ENCODE measurements at regions not wholly inside any gene's neighbourhood (a gene's known extent, or its start where the extent isn't known, plus 50 kb on each side); places are given as distances from the start of the nearest gene placed in this dataset.
"Not testable (repeated sequence)": the region's sequence is repeated elsewhere in the genome, so short reads cannot be mapped to it uniquely, and the experiment has no call there.

DNA sequence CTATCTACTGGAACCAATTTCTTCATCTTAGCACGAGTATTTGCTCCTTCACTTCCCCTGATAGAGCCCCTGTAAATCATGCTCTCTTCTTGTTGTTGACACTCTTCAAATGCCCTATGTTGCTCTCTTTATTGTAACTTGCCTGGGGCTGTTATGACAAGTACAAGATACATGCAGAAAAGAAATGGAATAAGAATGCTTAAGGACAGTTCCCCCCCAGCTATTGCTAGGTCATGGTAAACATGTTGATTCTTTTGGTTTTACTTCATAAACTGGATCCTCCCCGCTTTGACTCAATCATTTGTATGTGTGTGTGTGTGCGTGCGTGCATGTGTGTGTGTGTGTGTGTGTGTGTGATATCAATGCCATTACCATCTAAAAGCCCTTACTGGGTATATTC lies 368.5 kb upstream of the CNTNAP5 start:
- DNase-seq (no peak), ATAC-seq (ENCODE audit: low read depth in 2 of 2) (no peak)
- Mint-ChIP-seq H3K27me3 (no peaks in the 10 kb centered on the region), H3K9me3 (peaks cover 14 to 28% (median 20%) of the 10 kb centered on the region in 7 donors), H3K27ac (no peak overlapping the region), H3K4me1 (no peaks in the 10 kb centered on the region), H3K36me3 (peaks cover 0 to 14% of the 10 kb centered on the region in 2 donors), H3K4me3 (no peak overlapping the region)

DNA sequence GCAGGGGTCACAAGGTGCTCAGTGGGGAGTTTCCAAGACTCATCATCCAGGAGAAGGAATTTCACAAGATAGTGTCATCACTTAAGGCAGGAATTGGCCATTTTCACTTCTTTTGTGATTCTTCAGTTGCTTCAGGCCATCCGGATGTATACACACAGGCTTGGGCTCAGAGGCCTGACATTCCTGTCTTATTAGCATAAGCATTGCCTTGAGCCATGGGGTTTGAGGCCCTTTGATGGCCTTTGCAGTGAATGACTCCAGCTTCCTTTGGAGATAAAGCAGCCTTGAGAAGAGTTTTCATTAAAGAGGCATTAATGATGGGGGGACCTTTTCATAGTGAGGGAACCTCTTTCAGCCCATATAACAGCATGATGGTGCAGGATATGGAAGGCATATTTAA lies 366.0 kb upstream of the CNTNAP5 start:
- no peak overlapping the region for H3K27ac Mint-ChIP-seq
- no peak overlapping the region for H3K4me3 Mint-ChIP-seq
- H3K27me3 Mint-ChIP-seq: no peaks in the 10 kb centered on the region
- ATAC-seq (ENCODE audit: low read depth in 2 of 2) (no peak), DNase-seq (no peak)
- H3K4me1 Mint-ChIP-seq: no peaks in the 10 kb centered on the region
- H3K9me3 Mint-ChIP-seq: peaks cover 14 to 27% (median 21%) of the 10 kb centered on the region in 7 donors
- H3K36me3 Mint-ChIP-seq: peaks cover 0 to 14% of the 10 kb centered on the region in 2 donors

DNA sequence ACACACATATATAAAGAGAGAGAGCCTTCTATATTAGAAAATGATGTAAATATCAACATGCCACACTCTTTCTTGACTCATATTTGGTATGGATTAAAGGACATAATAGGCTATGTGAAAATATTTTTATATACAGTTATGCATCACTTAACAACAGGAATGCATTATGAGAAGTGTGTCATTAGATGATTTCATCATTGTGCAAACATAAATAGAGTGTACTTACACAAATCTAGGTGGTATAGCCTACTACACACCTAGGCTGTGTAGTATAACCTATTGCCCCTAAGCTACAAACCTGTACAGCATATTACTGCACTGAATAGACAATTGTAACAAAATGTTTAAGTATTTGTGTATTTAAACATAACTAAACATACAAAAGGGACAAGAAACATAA lies 354.8 kb upstream of the CNTNAP5 start:
- Mint-ChIP-seq H3K36me3 (no peaks in the 10 kb centered on the region), H3K27me3 (no peaks in the 10 kb centered on the region), H3K4me3 (no peak overlapping the region), H3K9me3 (peaks cover 0 to 11% (median 3%) of the 10 kb centered on the region in 7 donors), H3K27ac (no peak overlapping the region), H3K4me1 (no peaks in the 10 kb centered on the region)
- ATAC-seq (ENCODE audit: low read depth in 2 of 2) (no peak), DNase-seq (no peak)

DNA sequence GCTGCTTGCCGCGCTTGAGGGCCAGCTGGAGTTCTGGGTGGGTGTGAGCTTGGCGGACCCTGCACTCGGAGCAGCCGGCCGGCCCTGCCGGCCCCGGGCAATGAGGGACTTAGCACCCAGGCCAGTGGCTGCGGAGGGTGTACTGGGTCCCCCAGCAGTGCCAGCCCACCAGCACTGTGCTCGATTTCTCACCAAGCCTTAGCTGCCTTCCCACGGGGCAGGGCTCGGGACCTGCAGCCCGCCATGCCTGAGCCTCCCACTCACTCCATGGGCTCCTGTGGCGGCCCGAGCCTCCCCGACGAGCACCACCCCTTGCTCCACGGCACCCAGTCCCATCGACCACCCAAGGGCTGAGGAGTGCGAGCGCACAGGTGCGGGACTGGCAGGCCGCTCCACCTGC lies 341.3 kb upstream of the CNTNAP5 start:
- H3K27ac Mint-ChIP-seq; H3K27me3 Mint-ChIP-seq; DNase-seq; ATAC-seq (ENCODE audit: low read depth in 2 of 2); H3K36me3 Mint-ChIP-seq; H3K4me3 Mint-ChIP-seq; H3K4me1 Mint-ChIP-seq: not testable (repeated sequence)
- peaks cover 2 to 20% (median 6%) of the 10 kb centered on the region in 7 donors for H3K9me3 Mint-ChIP-seq

DNA sequence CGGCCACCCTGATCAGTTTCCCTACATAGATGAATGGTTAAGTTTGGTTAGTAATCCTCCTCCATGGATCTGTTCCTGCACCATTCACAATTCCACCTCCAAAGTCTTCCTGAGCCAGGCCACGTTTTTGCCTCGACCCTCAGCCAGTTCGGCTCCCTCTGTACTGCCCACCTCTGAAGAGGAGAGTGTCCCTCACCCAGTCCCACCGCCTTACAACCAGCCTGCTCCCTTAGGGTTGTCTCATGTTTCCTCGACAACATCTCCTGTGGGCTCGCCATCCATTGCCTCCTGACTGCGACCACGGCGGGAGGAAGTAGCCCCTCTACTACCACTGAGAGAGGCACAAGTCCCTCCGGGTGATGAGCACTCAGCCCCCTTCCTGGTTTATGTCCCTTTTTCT lies 338.0 kb upstream of the CNTNAP5 start:
- DNase-seq: no peak
- Mint-ChIP-seq H3K36me3 (peaks cover 0 to 7% of the 10 kb centered on the region in 2 donors), H3K27me3 (peaks cover 0 to 4% (median 0%) of the 10 kb centered on the region in 3 donors), H3K4me1 (no peaks in the 10 kb centered on the region), H3K27ac (no peak overlapping the region), H3K9me3 (peaks cover 4 to 19% (median 8%) of the 10 kb centered on the region in 7 donors), H3K4me3 (no peak overlapping the region)
- no peak for ATAC-seq (ENCODE audit: low read depth in 2 of 2)

DNA sequence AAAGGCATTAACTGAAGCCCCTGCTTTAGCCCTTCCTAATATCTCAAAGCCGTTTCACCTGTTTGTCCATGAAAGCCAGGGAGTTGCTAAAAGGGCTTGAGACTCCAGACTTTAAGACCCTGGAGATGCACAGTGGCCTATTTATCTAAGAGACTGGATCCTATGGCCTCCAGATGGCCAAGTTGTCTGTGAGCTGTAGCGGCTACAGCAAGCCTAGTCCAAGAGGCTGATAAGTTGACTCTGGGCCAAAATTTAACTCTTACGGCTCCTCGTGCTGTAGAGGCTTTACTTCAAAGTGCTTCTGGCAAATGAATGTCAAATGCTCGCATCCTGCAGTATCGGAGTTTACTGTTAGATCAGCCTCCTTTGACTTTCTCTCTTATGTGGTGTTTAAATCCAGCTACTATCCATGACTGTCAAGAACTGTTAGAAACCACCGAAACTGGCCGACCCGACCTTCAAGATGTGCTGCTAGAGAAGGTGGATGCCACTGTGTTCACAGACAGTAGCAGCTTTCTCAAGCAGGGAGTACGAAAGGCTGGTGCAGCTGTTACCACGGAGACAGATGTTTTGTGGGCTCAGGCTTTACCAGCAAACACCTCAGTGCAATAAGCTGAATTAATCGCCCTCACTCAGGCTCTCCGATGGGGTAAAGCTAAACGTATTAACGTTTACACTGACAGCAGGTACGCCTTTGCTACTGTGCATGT lies 336.7 kb upstream of the CNTNAP5 start:
- Mint-ChIP-seq H3K27ac (no peak overlapping the region), H3K4me3 (peak overlapping the region in 1 of 8 donors; percentile 10), H3K36me3 (no peaks in the 10 kb centered on the region), H3K27me3 (peaks cover 0 to 4% (median 0%) of the 10 kb centered on the region in 3 donors), H3K4me1 (no peaks in the 10 kb centered on the region), H3K9me3 (peaks cover 0 to 15% (median 9%) of the 10 kb centered on the region in 7 donors)
- DNase-seq (no peak), ATAC-seq (ENCODE audit: low read depth in 2 of 2) (no peak)

DNA sequence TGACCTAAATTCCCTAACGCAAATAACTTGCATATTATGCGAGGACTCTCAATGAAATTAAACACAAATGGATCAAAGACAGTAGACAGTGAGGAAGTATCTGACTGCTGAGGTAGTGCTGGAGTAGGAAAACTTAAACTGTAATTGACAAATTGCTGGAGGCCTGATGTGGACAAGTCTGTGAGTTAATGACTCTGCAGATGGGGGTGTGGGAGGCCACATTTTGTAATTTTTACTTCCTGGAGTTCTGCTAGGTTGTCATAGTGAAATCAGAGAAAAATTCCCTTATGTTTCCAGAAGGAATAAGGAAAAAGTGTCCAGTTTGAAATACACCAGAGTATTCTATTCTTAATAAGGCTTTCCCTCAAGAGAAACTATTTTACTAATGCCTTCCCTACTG lies 333.0 kb upstream of the CNTNAP5 start:
- ATAC-seq (ENCODE audit: low read depth in 2 of 2) (no peak), DNase-seq (no peak)
- peaks cover 0 to 10% (median 5%) of the 10 kb centered on the region in 7 donors for H3K9me3 Mint-ChIP-seq
- no peak overlapping the region for H3K4me3 Mint-ChIP-seq
- no peaks in the 10 kb centered on the region for H3K4me1 Mint-ChIP-seq
- no peaks in the 10 kb centered on the region for H3K36me3 Mint-ChIP-seq
- peaks cover 0 to 4% (median 0%) of the 10 kb centered on the region in 3 donors for H3K27me3 Mint-ChIP-seq
- no peak overlapping the region for H3K27ac Mint-ChIP-seq

DNA sequence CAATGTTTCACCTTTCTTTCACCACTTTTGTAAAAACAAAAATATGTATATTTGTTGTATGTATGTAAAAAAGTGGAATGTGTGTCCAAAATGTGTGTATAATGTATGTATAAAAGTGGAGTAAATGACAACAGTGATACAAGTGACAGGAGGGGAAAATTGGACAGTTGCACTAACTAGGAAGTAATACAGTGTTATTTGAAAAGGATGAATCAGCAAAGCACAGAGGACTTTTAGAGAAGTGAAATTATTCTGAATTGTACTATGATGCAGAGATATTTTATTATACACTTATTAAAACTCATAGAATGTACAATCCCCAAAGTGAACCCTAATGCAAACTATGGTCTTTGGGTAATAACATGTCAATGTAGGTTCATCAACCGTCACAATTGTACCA lies 331.3 kb upstream of the CNTNAP5 start:
- Mint-ChIP-seq H3K27me3 (peaks cover 0 to 4% (median 0%) of the 10 kb centered on the region in 3 donors), H3K4me3 (no peak overlapping the region), H3K4me1 (no peaks in the 10 kb centered on the region), H3K27ac (no peak overlapping the region), H3K36me3 (no peaks in the 10 kb centered on the region), H3K9me3 (peaks cover 0 to 9% (median 5%) of the 10 kb centered on the region in 7 donors)
- ATAC-seq (ENCODE audit: low read depth in 2 of 2) (no peak), DNase-seq (no peak)

DNA sequence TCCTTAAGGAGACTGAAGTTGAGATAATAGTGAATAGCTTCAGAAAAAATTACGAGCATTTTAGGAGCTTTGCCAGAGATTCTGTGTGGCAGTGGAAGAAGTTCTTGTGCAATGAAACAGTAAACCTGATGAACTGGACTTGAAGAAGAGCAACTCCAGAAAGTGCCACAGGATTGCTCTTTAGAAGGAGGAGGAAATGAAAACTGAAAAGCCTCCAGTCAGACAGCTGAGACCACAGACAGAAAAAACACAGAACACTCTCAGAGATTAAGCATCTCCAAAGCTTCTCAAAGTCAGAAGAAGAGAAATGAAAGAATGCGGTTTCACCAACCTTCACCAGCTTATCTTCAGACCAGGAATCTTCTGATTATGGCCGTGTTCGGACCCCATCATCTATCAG lies 329.7 kb upstream of the CNTNAP5 start:
- no peak for ATAC-seq (ENCODE audit: low read depth in 2 of 2)
- no peak overlapping the region for H3K27ac Mint-ChIP-seq
- no peaks in the 10 kb centered on the region for H3K27me3 Mint-ChIP-seq
- DNase-seq: no peak
- H3K4me3 Mint-ChIP-seq: no peak overlapping the region
- H3K4me1 Mint-ChIP-seq: no peaks in the 10 kb centered on the region
- no peaks in the 10 kb centered on the region for H3K36me3 Mint-ChIP-seq
- H3K9me3 Mint-ChIP-seq: peaks cover 0 to 5% (median 2%) of the 10 kb centered on the region in 7 donors

DNA sequence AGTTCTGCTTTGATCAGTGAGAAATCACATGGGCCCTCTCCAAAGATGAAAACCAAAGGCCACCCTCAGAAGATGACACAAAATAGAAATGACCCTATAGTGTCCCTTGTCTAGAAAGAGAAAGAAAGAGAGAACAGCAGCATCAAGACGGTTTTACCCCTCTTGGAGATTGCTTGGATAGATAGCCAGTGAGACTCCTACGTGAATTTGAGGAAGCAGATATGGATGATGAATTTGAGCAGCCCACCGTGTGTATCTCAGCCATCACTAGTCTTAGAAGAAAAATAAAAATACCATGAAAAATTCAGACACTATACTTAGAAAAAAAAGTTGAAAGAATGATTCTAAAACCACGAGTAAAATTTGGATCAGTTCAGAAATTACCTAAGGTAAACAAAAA lies 329.1 kb upstream of the CNTNAP5 start:
- Mint-ChIP-seq H3K4me1 (no peaks in the 10 kb centered on the region), H3K36me3 (no peaks in the 10 kb centered on the region), H3K27me3 (no peaks in the 10 kb centered on the region), H3K9me3 (peaks cover 0 to 5% (median 0%) of the 10 kb centered on the region in 7 donors), H3K4me3 (no peak overlapping the region), H3K27ac (no peak overlapping the region)
- DNase-seq: no peak
- no peak for ATAC-seq (ENCODE audit: low read depth in 2 of 2)

DNA sequence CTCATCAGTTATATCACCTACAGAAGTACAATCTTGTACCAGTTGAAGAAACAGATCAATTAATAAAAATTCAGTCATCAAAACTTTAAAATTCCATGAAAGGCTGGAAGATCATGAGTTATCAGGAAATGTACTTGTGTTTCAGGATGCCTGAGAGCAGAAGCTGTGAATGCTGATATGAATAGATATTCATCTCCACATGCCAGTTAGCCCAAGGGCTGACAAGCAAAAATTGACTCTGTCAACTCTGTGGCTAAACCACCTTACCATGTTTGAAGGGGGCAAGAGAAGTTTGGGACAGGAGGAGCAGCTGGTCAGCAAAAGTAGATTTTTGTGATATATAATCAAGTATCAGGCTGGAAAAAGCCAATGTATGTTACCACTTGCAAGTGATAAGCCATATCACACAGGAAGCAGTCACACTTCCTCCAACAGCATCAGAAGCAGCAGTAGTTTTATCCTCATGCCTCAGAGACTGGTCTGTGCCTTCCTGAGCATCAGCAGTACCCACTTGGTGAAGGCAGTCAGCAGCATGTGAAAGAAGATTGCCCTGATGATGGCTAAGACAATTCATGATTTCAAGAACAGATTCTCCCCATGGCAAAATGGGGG lies 328.2 kb upstream of the CNTNAP5 start:
- Mint-ChIP-seq H3K4me1 (no peaks in the 10 kb centered on the region), H3K27ac (no peak overlapping the region), H3K27me3 (no peaks in the 10 kb centered on the region), H3K36me3 (no peaks in the 10 kb centered on the region), H3K4me3 (no peak overlapping the region), H3K9me3 (peaks cover 0 to 3% (median 1%) of the 10 kb centered on the region in 7 donors)
- DNase-seq: no peak
- no peak for ATAC-seq (ENCODE audit: low read depth in 2 of 2)

DNA sequence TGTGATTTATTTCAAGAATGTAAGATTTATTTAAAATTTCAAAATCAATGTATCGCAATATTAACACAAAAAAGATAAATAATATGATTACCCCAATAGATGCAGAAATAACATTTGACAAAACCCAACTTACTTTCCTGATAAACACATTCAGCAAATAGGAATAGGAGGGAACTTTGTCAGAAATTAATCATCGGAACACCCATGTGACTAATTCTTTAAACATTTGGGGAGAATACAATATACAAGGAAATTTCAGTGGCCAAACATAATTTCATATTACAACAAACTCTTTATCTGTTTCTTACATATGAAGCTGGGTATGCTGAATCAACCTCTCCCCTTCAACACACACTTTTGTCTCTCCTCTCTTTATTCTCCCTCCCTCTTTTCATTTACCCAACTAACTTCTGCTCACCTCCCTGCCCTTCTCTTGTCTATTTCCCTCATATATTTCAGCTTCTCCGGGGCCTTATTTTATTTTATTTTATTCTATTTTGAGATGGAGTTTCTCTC lies 309.6 kb upstream of the CNTNAP5 start:
- Mint-ChIP-seq H3K4me3 (no peak overlapping the region), H3K27ac (no peak overlapping the region), H3K9me3 (peaks cover 0 to 12% (median 5%) of the 10 kb centered on the region in 7 donors), H3K36me3 (no peaks in the 10 kb centered on the region), H3K4me1 (no peaks in the 10 kb centered on the region), H3K27me3 (no peaks in the 10 kb centered on the region)
- DNase-seq (no peak), ATAC-seq (ENCODE audit: low read depth in 2 of 2) (no peak)

DNA sequence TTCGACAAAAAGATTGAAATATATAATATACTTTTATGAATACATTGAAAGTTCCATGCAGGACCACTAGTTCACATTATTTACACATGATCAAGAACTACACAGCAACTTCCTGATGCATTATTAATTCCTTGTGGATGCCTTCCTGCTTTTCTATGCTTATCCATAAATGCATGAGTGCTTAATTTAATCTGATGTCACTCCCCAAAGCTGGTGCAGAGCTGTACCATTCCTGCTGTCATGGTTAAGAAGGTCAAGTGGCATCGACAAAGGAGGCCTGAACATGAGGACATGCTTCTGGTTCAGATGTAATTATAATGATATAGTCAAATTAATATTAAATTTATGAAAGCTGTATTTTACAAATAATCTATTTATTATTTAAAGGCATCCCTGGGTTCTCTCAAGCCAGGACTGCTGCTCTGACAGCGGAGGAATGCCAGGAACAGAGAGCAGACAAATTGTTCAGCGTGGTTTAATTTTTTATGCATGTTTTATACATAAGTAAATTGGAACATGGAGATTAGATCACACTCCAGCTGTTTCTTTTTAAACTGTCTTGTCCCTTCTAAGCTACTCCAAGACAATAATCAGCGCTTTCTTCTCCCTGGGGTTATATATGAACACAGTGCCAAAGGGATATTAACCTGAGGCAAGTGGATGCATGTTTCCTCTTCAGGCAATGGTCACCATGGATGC lies 307.3 kb upstream of the CNTNAP5 start:
- no peak for ATAC-seq (ENCODE audit: low read depth in 2 of 2)
- H3K27ac Mint-ChIP-seq: no peak overlapping the region
- no peaks in the 10 kb centered on the region for H3K27me3 Mint-ChIP-seq
- peaks cover 0 to 10% (median 3%) of the 10 kb centered on the region in 7 donors for H3K9me3 Mint-ChIP-seq
- no peaks in the 10 kb centered on the region for H3K36me3 Mint-ChIP-seq
- H3K4me1 Mint-ChIP-seq: no peaks in the 10 kb centered on the region
- H3K4me3 Mint-ChIP-seq: no peak overlapping the region
- DNase-seq: no peak

DNA sequence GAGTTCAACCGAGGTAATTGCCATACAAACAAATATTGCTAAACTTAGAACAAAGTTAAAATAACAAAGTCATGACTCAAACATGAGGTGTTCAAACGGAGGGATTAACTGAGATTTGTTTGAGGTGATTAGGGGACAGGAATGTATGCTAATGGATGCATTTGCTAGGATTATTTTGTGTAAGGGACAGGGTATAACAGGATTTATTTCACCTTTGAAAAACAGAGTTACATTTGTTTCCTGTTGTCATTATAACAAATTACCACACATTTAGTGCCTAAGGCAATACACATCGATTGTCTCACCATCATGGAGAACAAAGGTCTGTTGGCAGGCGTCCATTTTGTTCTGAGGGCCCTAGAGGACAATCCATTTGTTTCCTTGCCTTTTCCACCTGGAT lies 304.3 kb upstream of the CNTNAP5 start:
- ATAC-seq (ENCODE audit: low read depth in 2 of 2): no peak
- Mint-ChIP-seq H3K36me3 (no peaks in the 10 kb centered on the region), H3K27ac (no peak overlapping the region), H3K4me1 (no peaks in the 10 kb centered on the region), H3K27me3 (no peaks in the 10 kb centered on the region), H3K4me3 (no peak overlapping the region), H3K9me3 (peaks cover 0 to 10% (median 2%) of the 10 kb centered on the region in 7 donors)
- DNase-seq: no peak

Measured in naive B cell (primary cell).